NCI-H524 treated with DMSO at 0.1 percent for 48 hours (cell line): ENCODE measurements at regions not wholly inside any gene's neighbourhood (a gene's known extent, or its start where the extent isn't known, plus 50 kb on each side); places are given as distances from the start of the nearest gene placed in this dataset.
A peak's percentile ranks its signal among the peaks of the same experiment; 100 is the strongest.

Experiments
- DNase-seq: peaks from one replicate; lab custom pipeline; 2025; lab: John Stamatoyannopoulos, UW

GRCh38 chr1:84090447-84091245 is 53.4 kb upstream of the PRKACB start:
- no peak for DNase-seq

- no peak for DNase-seq
These were observed 54.2 kb upstream of the PRKACB start for GRCh38 chr1:84089867-84090266.

- DNase-seq, result no peak
These were observed 54.6 kb upstream of the PRKACB start for GRCh38 chr1:84089465-84089864.

GRCh38 chr1:84086616-84087015 is 57.5 kb upstream of the PRKACB start:
- DNase-seq, result no peak

- no peak for DNase-seq
These were observed 57.9 kb upstream of the PRKACB start for GRCh38 chr1:84086189-84086588.

- peak; percentile 0 for DNase-seq
These were observed 60.8 kb upstream of the PRKACB start for GRCh38 chr1:84083307-84083706.

- no peak for DNase-seq
These were observed 65.2 kb upstream of the PRKACB start for GRCh38 chr1:84078842-84079202.

GRCh38 chr1:84078108-84078841 is 65.8 kb upstream of the PRKACB start:
- peak; percentile 9 for DNase-seq

GRCh38 chr1:84077476-84078107 is 66.5 kb upstream of the PRKACB start:
- DNase-seq, result peak; percentile 37

- DNase-seq, result peak; percentile 30
These were observed 70.8 kb upstream of the PRKACB start for GRCh38 chr1:84073266-84073665.

- no peak for DNase-seq
These were observed 70.4 kb upstream of the TTLL7 start for GRCh38 chr1:84069236-84069845.

GRCh38 chr1:84062496-84062895 is 63.6 kb upstream of the TTLL7 start:
- DNase-seq, result no peak

- no peak for DNase-seq
These were observed 62.4 kb upstream of the TTLL7 start for GRCh38 chr1:84061336-84061735.

- no peak for DNase-seq
These were observed 61.8 kb upstream of the TTLL7 start for GRCh38 chr1:84060781-84061180.

- DNase-seq, result no peak
These were observed 49.9 kb upstream of the TTLL7 start for GRCh38 chr1:84048820-84049219.
